ENCODE measurements at regions not wholly inside any gene's neighbourhood (a gene's known extent, or its start where the extent isn't known, plus 50 kb on each side); places are given as distances from the start of the nearest gene placed in this dataset.

DNA sequence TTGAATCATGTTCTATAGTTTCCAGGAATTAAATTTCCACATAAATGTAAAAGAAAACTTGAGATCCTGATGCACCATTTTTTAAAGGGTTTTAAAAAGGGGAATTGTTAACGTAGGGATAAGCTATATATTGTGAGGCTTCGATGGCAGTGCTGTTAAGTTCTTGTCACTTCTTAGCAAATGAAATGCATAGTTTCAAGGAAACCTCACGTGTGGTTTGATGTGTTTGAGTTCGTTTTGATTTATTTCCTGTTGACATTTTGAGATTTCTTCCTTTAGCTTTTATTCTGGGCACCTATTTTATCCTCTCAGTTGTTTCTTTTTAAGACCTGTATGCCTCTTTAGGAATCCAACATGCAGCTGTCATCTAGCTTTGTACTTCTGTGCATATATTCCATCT is 301.0 kb downstream of the DOCK8 start:
- DNase-seq (ENCODE audit: low spot score), result no peak

GRCh38 chr9:517993-518392 is 303.3 kb downstream of the DOCK8 start:
- DNase-seq (ENCODE audit: low spot score), result no peak

DNA sequence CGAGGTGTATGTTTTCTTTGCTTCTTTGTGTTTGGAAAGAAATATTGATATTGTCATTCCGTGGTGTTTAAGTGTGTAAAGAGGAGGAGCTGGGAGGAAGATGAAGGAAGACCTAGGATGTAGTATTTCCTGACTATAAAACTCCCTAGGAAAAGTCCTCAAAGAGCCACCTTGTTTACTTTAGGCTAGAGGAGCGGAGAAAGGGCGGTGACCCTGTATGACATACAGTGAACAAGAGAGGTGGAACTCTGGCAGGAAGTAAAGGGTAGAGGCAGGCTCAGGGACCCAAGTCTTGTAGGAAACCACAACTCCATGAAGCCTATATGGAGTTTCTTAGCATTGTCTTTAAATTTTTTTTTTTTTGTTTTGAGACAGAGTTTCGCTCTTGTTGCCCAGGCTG is 303.9 kb downstream of the DOCK8 start:
- no peak for DNase-seq (ENCODE audit: low spot score)

DNA sequence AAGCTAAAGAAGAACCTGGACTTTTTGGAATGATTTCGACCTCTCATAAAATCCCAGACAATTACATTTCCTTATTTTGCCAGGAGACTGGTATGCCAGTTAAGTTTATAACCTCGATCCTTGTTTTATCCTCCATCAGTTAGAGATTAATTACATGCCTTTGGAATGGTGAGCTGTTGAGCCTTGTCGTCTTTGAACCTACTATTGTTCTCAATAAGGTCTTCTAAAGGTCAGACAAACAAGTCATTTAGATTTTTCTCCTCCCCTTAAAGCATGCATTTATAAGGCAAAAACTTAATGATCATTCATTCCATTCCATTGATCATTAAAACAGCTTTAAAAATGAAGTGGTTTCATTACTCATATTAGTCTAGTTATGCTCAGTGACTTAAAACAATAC is 304.9 kb downstream of the DOCK8 start:
- DNase-seq (ENCODE audit: low spot score), result no peak

DNA sequence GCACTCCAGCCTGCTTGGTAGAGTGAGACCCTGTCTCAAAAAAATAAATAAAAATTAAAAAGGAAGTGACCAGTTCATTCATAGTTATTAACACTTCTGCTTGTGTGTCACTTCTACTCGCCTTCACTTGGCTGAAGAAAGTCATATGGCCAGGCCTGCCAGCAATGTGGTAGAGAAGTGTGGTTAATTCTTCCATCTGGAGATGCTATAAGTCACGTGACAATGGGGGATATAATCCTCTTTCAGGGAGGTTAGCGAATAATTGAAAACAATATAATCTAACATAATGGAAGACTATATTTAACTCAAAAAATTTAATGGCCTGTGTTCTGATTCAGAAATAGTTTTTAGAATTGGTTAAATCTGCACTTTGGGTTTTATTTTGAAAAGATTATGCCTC is 305.6 kb downstream of the DOCK8 start:
- DNase-seq (ENCODE audit: low spot score), result no peak

DNA sequence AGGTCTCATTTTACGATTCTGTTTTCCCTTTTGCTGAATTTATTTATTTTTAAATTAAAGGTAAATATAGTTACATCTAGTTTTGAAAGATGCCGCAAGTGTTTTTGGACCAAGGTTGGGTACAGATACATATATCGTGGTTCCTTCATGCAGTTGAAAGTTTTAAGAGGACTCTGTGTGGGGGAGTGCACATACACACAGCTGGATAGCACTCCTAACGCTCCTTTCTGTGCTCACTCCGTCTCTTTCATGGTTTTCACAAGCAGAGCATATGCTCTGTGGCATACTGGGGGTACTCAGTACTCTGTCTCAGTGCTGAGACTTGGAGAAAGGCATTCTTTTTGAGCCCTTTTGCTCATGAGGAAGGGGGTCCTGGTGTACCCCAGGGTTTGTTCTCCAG is 307.5 kb downstream of the DOCK8 start:
- no peak for DNase-seq (ENCODE audit: low spot score)

DNA sequence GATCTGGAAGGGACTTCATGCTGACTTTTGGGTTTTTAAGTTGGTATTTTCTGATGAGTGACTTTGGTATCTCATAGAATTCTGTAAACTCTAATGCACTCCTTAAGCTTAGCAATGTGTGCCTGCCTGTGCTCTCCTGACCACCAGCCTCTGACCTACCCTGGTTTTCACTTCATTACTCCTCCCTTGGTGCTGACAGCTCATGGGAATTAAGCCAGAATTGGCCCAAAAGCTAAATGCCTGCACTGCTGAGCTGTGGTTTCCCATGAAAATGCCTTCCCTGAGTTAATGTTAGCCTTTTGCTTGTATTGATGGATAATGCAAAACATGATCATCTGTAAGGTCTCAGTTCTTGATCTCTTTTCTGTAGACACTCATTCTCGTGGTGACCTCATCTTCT is 308.0 kb downstream of the DOCK8 start:
- no peak for DNase-seq (ENCODE audit: low spot score)

DNA sequence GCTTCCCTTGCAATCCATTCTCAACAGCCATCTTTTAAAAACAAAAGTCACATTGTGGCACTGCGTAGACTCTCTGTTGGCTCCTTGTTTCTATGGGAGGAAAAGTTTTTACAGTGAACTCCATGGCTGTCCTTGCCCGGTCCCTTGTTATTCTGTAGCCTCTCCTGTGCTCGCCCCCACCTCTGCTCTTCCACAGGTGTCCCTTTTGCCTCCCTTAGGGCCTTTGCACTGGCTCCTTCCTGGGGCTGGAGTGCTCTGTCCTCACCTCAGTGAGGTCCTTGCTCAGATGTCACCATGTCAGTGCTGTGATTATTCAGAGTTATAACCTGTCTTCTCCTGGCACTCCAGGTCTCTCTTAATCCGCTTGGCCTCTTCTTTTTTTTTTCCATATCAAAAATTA is 308.8 kb downstream of the DOCK8 start:
- DNase-seq (ENCODE audit: low spot score), result no peak

- no peak for DNase-seq (ENCODE audit: low spot score)
These were observed 309.3 kb downstream of the DOCK8 start for GRCh38 chr9:524008-524407.

GRCh38 chr9:526904-527591 is 312.4 kb downstream of the DOCK8 start:
- DNase-seq (ENCODE audit: low spot score), result no peak

DNA sequence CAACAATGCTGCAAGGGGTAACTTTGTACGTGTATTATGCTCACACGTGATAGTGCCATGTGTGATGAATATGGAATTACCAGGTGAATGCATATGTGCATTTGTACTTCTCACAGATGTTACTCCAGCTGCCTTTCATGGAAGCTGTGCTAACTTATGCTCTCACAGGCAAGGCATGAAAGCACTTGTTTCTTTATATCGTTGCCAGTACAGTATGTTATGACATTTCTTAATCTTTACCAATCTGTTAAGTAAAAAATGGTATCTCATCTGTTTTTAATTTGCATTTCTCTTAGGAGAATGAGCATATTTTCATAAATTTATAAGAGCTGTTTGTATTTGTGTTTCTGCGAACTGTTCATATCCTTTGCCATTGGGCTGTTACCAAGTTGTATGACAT is 311.8 kb upstream of the DMRT1 start:
- DNase-seq (ENCODE audit: low spot score), result no peak

DNA sequence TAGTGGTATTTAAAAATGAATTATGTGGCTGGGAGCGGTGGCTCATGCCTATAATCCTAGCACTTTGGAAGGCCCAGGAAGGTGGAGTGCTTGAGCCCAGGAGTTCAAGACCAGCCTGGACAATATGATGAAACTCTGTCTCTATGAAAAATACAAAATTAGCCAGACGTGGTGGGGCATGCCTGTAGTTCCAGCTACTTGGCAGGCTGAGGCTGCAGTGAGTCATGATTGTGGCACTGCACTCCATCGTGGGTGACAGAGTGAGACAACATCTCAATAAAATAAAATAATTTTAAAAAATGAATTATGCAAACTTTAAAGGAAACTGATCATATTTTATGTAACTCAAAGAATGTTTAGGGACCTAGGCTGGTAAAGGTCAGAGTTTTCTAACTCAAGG is 310.8 kb upstream of the DMRT1 start:
- DNase-seq (ENCODE audit: low spot score), result no peak

GRCh38 chr9:532707-533106 is 308.8 kb upstream of the DMRT1 start:
- DNase-seq (ENCODE audit: low spot score), result no peak

DNA sequence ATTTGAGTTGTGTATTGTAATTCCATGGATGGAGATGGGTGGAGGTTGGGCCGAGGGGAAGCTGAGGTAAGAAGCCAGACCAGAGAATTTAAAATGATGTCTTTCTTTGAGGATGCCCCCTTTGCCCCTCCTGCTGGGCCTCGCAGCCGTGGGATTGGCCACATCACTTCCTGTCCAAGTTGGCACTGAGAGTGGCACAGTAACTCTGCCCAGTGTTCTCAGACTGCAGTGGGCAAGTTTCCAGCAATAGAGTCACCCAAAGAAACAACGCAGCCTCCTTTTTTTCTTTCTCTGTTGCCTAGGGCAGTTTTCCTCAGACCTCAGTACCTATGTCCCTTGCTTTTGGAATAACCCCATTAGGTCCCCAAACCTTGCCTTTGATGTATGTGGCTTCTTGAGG is 306.6 kb upstream of the DMRT1 start:
- DNase-seq (ENCODE audit: low spot score), result no peak

GRCh38 chr9:535356-535755 is 306.1 kb upstream of the DMRT1 start:
- no peak for DNase-seq (ENCODE audit: low spot score)

DNA sequence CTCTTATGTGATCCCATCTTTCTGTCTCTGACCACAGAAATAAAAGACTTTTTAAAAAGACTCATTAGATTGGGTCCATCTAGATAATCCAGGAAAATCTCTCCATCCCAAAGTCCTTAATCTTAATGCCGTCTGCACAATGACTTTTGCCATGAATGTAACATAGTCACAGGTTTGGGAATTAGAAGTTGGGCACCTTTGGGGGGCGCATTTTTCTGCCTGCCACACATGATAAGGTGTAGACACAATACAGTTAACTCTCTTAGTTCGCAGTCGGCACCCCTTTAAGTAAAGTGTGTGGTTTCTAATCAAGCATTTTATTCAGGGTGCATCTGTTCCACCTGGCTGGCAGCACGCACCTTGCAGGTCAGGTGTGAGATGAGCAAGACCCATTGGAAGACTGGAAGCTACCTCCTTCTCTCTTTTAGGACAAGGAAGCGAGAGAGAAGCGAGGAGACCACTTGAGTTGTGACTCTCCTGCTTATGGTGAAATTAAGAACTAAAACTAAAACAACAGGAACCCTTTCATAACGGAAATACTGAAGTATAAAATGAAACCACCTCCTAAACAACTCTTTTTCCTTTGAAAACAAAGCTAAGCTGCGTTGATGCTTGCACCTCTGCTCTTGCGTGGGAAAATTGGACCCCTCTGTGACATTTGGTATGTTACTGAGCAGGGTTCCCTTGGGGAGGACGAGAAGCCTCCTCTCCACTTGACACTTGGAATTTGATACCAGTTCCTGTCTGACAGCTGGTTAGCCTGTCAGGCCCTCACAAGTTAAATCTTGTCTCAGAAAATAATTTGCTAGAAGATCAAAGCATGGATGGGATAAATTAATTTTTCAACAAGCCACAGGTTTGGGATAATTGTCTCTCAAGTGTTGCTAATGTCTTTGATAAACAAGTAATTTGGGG is 304.6 kb upstream of the DMRT1 start:
- DNase-seq (ENCODE audit: low spot score), result no peak

DNA sequence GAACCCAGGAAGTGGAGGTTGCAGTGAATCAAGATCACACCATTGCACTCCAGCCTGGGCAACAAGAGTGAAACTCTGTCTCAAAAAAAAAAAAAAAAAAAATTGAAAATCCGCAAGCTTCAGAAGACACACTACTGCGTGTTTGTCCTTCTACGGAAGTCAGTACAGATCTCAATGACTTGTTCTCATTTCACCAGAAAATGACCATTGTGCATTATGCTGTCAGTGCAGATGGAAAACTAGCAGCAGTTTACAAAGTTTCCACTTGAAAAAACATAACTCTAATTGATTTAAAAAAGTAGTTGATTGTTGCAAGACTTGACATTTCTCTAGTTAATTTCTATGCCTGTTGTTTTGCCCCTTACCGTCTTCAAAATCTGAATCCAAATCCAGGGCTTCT is 298.0 kb upstream of the DMRT1 start:
- no peak for DNase-seq (ENCODE audit: low spot score)

GRCh38 chr9:545480-545879 is 296.0 kb upstream of the DMRT1 start:
- DNase-seq (ENCODE audit: low spot score), result no peak

DNA sequence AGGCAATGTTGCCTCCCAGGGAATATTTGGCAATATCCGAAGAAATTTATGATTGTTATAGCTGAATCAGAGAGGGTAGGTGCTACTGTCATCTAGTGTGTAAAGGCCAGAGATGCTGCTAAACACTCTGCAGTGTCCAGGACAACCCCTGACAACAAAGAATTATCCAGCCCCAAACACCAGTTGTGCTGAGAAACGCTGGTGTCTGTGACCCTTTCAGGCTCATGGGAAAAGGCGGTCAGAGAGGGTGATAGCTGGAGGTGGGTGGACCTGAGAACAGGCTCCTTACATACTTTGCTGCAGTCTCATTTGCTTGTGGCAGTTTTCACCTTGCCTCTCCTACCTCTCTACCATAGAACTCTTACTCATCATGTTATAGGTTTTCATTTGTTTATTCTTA is 295.3 kb upstream of the DMRT1 start:
- DNase-seq (ENCODE audit: low spot score), result no peak

- no peak for DNase-seq (ENCODE audit: low spot score)
These were observed 294.7 kb upstream of the DMRT1 start for GRCh38 chr9:546797-547223.

DNA sequence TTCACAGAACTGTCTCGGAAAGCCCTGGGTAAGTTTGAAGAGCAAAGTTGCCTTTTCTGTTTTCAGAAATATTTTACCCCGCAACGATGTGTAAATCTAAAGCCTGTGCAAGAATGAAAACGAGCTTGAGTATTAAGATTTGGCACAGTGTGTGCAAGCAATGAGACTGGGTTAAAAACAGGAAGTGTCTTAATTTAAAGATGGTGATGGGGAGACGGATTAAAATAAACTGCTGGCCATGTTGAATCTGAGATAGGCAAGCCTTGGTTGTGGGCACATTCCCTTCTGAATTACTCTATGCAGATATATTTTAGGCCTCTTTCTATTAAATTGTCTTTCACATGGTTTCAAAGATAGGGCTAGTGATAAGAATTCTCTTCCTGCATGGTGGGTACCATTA is 294.2 kb upstream of the DMRT1 start:
- no peak for DNase-seq (ENCODE audit: low spot score)

GRCh38 chr9:549455-549997 is 292.0 kb upstream of the DMRT1 start:
- DNase-seq (ENCODE audit: low spot score), result no peak

DNA sequence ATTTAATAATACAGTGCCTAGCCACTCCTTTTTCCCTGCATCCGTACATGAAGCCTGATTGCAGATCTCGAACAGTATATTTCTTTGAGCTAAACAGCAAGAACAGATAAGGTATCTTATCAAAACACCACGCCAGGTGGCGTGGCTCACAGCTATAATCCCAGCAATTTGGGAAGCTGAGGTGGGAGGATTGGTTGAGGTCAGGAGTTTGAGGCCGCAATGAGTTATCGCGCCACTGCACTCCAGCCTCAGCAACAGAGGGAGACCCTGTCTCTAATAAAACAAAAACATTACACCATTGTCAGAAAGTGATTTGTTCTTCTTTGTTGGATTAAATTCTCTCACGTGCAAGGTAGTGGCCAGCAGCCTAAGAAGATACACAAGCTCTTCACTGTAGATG is 291.2 kb upstream of the DMRT1 start:
- no peak for DNase-seq (ENCODE audit: low spot score)
